ENCODE measurements at regions not wholly inside any gene's neighbourhood (a gene's known extent, or its start where the extent isn't known, plus 50 kb on each side); places are given as distances from the start of the nearest gene placed in this dataset.

GRCh38 chr1:90850898-90851710 lies 134.0 kb upstream of the BARHL2 start:
- H3K27me3 ChIP-seq (replicated peaks; ENCODE audit: insufficient read depth), result no peaks in the 10 kb centered on the region
- DNase-seq (ENCODE audit: low spot score) (no peak), ATAC-seq (ENCODE audit: insufficient number of reproducible peaks, low FRiP score, low read depth) (peak; percentile 90)
- H3K27ac ChIP-seq, result no peak overlapping the region
- no peaks in the 10 kb centered on the region for H3K36me3 ChIP-seq
- H3K4me3 ChIP-seq, result peak overlapping the region; percentile 81
- no peaks in the 10 kb centered on the region for H3K9me3 ChIP-seq
- H3K4me1 ChIP-seq (ENCODE audit: control insufficient read depth in 1 of 2, low read depth in 2 of 2), result peaks cover 6 to 14% of the 10 kb centered on the region in 2 donors
- TF ChIP-seq, protein P1, sequence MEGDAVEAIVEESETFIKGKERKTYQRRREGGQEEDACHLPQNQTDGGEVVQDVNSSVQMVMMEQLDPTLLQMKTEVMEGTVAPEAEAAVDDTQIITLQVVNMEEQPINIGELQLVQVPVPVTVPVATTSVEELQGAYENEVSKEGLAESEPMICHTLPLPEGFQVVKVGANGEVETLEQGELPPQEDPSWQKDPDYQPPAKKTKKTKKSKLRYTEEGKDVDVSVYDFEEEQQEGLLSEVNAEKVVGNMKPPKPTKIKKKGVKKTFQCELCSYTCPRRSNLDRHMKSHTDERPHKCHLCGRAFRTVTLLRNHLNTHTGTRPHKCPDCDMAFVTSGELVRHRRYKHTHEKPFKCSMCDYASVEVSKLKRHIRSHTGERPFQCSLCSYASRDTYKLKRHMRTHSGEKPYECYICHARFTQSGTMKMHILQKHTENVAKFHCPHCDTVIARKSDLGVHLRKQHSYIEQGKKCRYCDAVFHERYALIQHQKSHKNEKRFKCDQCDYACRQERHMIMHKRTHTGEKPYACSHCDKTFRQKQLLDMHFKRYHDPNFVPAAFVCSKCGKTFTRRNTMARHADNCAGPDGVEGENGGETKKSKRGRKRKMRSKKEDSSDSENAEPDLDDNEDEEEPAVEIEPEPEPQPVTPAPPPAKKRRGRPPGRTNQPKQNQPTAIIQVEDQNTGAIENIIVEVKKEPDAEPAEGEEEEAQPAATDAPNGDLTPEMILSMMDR (IDR thresholded peaks at IDR 0.05), result peak; percentile 83

- TF ChIP-seq, protein P1 (IDR thresholded peaks at IDR 0.05), result no peak
- Histone ChIP-seq H3K27me3 (replicated peaks; ENCODE audit: insufficient read depth) (no peaks in the 10 kb centered on the region), H3K4me1 (ENCODE audit: control insufficient read depth in 1 of 2, low read depth in 2 of 2) (peaks cover 6 to 14% of the 10 kb centered on the region in 2 donors), H3K36me3 (no peaks in the 10 kb centered on the region), H3K4me3 (peak overlapping the region; percentile 81), H3K27ac (no peak overlapping the region), H3K9me3 (no peaks in the 10 kb centered on the region)
- DNase-seq (ENCODE audit: low spot score) (no peak), ATAC-seq (ENCODE audit: insufficient number of reproducible peaks, low FRiP score, low read depth) (no peak)
These were observed 133.2 kb upstream of the BARHL2 start for GRCh38 chr1:90850181-90850897.

GRCh38 chr1:90841473-90841872 lies 124.4 kb upstream of the BARHL2 start:
- Histone ChIP-seq H3K27me3 (replicated peaks; ENCODE audit: insufficient read depth) (no peaks in the 10 kb centered on the region), H3K36me3 (no peaks in the 10 kb centered on the region), H3K27ac (no peak overlapping the region), H3K9me3 (no peaks in the 10 kb centered on the region), H3K4me1 (ENCODE audit: control insufficient read depth in 1 of 2, low read depth in 2 of 2) (peaks cover 0 to 3% of the 10 kb centered on the region in 2 donors), H3K4me3 (no peak overlapping the region)
- DNase-seq (ENCODE audit: low spot score), result no peak
- TF ChIP-seq, protein P1 (IDR thresholded peaks at IDR 0.05), result no peak
- ATAC-seq (ENCODE audit: insufficient number of reproducible peaks, low FRiP score, low read depth), result no peak

- TF ChIP-seq, protein P1 (IDR thresholded peaks at IDR 0.05), result no peak
- peaks cover 10% of the 10 kb centered on the region for H3K27me3 ChIP-seq (replicated peaks; ENCODE audit: insufficient read depth)
- no peak for DNase-seq (ENCODE audit: low spot score)
These were observed 123.2 kb upstream of the BARHL2 start for GRCh38 chr1:90840352-90840751.

DNA sequence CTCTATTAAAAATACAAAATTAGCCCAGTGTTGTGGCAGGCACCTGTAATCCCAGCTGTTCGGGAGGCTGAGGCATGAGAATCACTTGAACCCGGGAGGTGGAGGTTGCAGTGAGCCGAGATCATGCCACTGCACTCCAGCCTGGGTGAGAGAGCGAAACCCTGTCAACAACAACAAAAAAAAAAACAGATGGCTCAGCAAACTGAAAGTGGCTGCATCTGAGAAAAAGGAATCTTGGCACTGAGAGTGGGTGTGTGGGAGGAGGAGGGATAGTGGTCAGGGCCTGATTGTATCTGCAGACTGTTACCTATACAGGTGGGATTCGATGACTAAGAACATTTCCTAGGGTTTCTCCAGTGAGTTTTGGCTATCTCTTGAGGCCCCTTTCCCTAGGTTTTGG lies 122.2 kb upstream of the BARHL2 start:
- H3K4me3 ChIP-seq, result no peak overlapping the region
- TF ChIP-seq, protein P1 (IDR thresholded peaks at IDR 0.05), result no peak
- no peaks in the 10 kb centered on the region for H3K36me3 ChIP-seq
- no peaks in the 10 kb centered on the region for H3K9me3 ChIP-seq
- ATAC-seq (ENCODE audit: insufficient number of reproducible peaks, low FRiP score, low read depth), result no peak
- no peak for DNase-seq (ENCODE audit: low spot score)
- peaks cover 0 to 18% of the 10 kb centered on the region in 2 donors for H3K4me1 ChIP-seq (ENCODE audit: control insufficient read depth in 1 of 2, low read depth in 2 of 2)
- peaks cover 20% of the 10 kb centered on the region for H3K27me3 ChIP-seq (replicated peaks; ENCODE audit: insufficient read depth)
- no peak overlapping the region for H3K27ac ChIP-seq

More at GRCh38 chr1:90840352-90840751, 123.2 kb upstream of the BARHL2 start:
- peaks cover 0 to 14% of the 10 kb centered on the region in 2 donors for H3K4me1 ChIP-seq (ENCODE audit: control insufficient read depth in 1 of 2, low read depth in 2 of 2)
- H3K27ac ChIP-seq, result no peak overlapping the region
- no peaks in the 10 kb centered on the region for H3K36me3 ChIP-seq
- no peak overlapping the region for H3K4me3 ChIP-seq
- H3K9me3 ChIP-seq, result no peaks in the 10 kb centered on the region
- no peak for ATAC-seq (ENCODE audit: insufficient number of reproducible peaks, low FRiP score, low read depth)

Data from thoracic aorta (tissue), 2 donors.